Adrenal gland (tissue), 5 donors: ENCODE measurements at regions not wholly inside any gene's neighbourhood (a gene's known extent, or its start where the extent isn't known, plus 50 kb on each side); places are given as distances from the start of the nearest gene placed in this dataset.

Experiments used
- CTCF ChIP-seq, 6 experiments: fragments of 450-650 bp in 4 of 6; fragments of 200-600 bp in 2 of 6; sonication (generic) in 1 of 6; IDR thresholded peaks; 1 replicate in 5 of 6; 2 replicates in 1 of 6; pipeline versions ENCODE4 v1.5.1 to v1.8.0; 2016 to 2021; ENCODE audit warnings: antibody characterized with exemption in 6 of 6, mild to moderate bottlenecking in 2 of 6, moderate library complexity in 1 of 6
- POLR2A ChIP-seq, 2 donors: fragments of 450-650 bp; IDR thresholded peaks; one replicate each; pipeline ENCODE4 v1.6.1; 2017; ENCODE audit warnings: antibody characterized with exemption in 2 of 2, mild to moderate bottlenecking in 2 of 2, moderate library complexity in 1 of 2
- donor health status: DM: no; HTN: no; CAD: no.

- TF ChIP-seq CTCF (IDR thresholded peaks at IDR 0.05) (no peak), POLR2A (IDR thresholded peaks at IDR 0.05) (no peak)
These were observed 578.2 kb downstream of the TOX3 start for GRCh38 chr16:51968749-51969148.
